GM18909 (cell line): ENCODE measurements at regions not wholly inside any gene's neighbourhood (a gene's known extent, or its start where the extent isn't known, plus 50 kb on each side); places are given as distances from the start of the nearest gene placed in this dataset.

Source experiments
- ATAC-seq: cut with Tn5 transposase; IDR thresholded peaks from one replicate; pipeline ENCODE4 v1.9.1; 2021; ENCODE audit warnings: mild to moderate bottlenecking; ENCODE audit not compliant: unreplicated experiment, poor library complexity

GRCh38 chr13:80462567-80462966 is 121.6 kb upstream of the SPRY2 start:
- ATAC-seq, result no peak

GRCh38 chr13:80462037-80462436 is 121.1 kb upstream of the SPRY2 start:
- ATAC-seq, result peak; percentile 59

- no peak for ATAC-seq
These were observed 117.6 kb upstream of the SPRY2 start for GRCh38 chr13:80458543-80458942.

- peak; percentile 91 for ATAC-seq
These were observed 113.3 kb upstream of the SPRY2 start for GRCh38 chr13:80454245-80454644.

GRCh38 chr13:80452279-80452678 is 111.4 kb upstream of the SPRY2 start:
- no peak for ATAC-seq

GRCh38 chr13:80451641-80452040 is 110.7 kb upstream of the SPRY2 start:
- no peak for ATAC-seq

GRCh38 chr13:80450386-80450785 is 109.5 kb upstream of the SPRY2 start:
- no peak for ATAC-seq

GRCh38 chr13:80448725-80449124 is 107.8 kb upstream of the SPRY2 start:
- ATAC-seq, result no peak

GRCh38 chr13:80447747-80448146 is 106.8 kb upstream of the SPRY2 start:
- ATAC-seq, result peak; percentile 46

- no peak for ATAC-seq
These were observed 103.5 kb upstream of the SPRY2 start for GRCh38 chr13:80444240-80445015.

GRCh38 chr13:80442609-80443008 is 101.7 kb upstream of the SPRY2 start:
- no peak for ATAC-seq

- peak; percentile 63 for ATAC-seq
These were observed 101.0 kb upstream of the SPRY2 start for GRCh38 chr13:80441968-80442367.

GRCh38 chr13:80438521-80438920 is 97.6 kb upstream of the SPRY2 start:
- no peak for ATAC-seq

GRCh38 chr13:80437231-80437630 is 96.3 kb upstream of the SPRY2 start:
- ATAC-seq, result no peak

- ATAC-seq, result no peak
These were observed 95.7 kb upstream of the SPRY2 start for GRCh38 chr13:80436571-80437169.

GRCh38 chr13:80430561-80430960 is 89.6 kb upstream of the SPRY2 start:
- no peak for ATAC-seq

- ATAC-seq, result no peak
These were observed 87.6 kb upstream of the SPRY2 start for GRCh38 chr13:80428349-80429096.

GRCh38 chr13:80419416-80419815 is 78.5 kb upstream of the SPRY2 start:
- ATAC-seq, result no peak

- ATAC-seq, result no peak
These were observed 72.7 kb upstream of the SPRY2 start for GRCh38 chr13:80413611-80414010.

GRCh38 chr13:80408270-80408669 is 67.3 kb upstream of the SPRY2 start:
- no peak for ATAC-seq

GRCh38 chr13:80400865-80401426 is 60.0 kb upstream of the SPRY2 start:
- ATAC-seq, result peak; percentile 43
